ENCODE measurements at regions not wholly inside any gene's neighbourhood (a gene's known extent, or its start where the extent isn't known, plus 50 kb on each side); places are given as distances from the start of the nearest gene placed in this dataset.

GRCh38 chr12:76256904-76257303, 91.3 kb downstream of the BBS10 start:
- no peak for DNase-seq

- no peak for DNase-seq
These were observed 91.9 kb downstream of the BBS10 start for GRCh38 chr12:76256321-76256720.

DNA sequence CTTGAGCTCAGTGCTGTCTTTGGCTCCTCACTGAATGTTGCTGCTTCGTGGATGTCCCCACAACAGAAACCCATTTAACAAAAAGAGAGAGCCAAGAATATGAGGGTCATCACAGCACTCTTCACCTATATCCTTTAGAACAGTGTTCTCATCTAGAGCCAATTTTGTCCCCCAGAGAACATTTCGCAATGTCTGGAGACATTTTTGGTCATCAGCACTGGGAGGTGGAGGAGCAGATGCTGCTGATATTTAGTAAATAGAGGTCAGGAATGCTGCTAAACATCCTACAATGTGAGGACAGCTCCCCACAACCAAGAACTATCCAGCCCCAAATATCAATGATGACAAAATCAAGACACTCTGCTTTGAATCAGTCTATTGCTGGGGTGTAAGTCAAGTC, 92.5 kb downstream of the BBS10 start:
- DNase-seq: no peak

DNA sequence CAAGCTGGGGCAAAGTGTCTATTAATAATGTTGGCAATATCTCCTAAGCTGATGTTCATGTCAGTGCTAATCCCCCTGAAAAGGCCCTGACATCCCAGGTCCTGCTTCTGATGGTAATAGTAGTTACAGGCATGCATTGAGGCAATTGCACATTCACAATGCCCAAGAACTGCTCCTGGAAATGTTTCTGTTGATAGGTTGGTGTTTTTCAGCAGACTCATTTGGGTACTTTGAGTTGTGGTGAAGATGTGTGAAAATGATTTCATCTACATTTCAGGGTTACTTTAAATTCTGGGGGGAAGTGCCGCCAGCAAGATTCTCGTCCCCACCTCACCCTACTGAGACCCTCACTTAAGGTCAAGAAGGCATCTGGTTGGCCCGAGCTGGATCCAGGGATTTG, 92.9 kb downstream of the BBS10 start:
- no peak for DNase-seq

DNA sequence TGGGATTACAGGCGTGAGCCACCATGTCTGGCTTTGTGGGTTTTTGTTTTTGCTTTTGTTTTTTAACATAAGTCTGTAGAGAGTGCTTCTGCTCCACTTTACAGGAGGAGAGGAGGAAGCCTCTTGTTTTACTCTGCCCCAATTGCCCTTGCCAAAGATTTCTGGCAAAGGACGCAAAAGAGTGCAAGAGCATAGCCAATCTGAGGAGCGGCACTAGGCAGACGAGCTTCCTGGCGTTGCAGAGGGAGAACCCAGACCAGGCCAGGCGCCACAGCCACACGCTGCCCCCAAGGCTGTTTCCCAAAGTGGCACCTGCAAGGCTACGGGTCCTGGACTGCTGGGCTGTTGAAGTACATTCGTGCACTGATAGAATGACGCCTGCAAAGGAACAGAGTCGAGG, 96.2 kb downstream of the BBS10 start:
- no peak for DNase-seq

DNA sequence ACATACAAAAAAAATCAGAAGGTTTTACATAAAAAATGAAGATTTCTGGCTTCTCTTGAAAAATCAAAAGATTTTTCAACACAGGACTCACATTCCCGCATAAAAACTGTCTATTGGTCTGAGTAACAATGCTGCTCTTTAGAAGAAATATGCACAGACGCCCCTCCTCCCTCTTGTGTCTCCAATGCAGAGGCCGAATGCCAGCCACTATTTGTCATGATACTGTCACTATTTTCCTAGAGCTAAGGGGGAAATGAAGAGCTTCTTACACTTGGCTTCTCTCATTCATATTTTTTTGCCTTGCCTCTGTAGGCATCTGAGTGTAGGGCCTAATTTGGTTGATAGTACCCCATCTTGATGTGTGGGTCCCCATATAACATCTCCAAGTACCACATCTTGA, 98.0 kb downstream of the BBS10 start:
- DNase-seq: no peak

DNA sequence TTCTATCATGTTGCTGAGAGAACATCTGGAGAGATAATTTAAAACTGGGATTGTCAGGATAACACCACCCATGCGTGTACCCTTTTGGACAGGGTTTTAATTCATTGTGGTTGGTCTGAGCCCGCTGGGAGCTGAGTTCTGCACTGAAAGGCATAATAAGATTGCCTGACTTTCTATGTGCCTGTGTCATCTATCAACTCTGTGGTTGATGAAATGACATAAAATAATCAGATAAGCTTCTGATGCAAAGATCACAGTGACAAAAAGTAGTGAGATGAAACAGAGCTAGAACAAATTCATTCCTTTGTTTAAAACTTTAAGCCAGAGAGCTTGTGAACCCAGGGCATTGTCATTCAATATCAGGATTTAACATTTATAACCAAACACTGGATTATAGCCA, 98.7 kb downstream of the BBS10 start:
- DNase-seq: no peak

DNA sequence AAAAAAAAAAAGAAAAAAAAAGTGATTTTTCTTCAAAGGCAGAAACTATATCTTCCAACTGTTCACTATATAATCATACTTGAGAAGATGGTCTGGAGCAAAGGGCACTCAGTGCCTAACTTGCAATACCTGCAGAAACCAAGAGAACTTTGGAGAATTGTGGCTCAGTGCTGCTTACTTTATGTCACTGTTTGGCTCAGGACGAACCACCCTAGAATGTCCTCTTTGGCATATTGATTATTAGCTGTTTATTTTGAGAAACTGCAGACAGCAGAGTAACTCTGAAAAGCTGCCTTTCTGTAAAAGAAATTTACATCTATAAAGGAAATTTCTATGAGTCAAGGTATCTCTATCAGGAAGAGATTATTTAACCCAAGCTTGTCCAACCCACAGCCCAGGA, 100.2 kb downstream of the BBS10 start:
- no peak for DNase-seq

- DNase-seq: no peak
These were observed 101.1 kb downstream of the BBS10 start for GRCh38 chr12:76247026-76247646.

- DNase-seq: no peak
These were observed 101.6 kb downstream of the BBS10 start for GRCh38 chr12:76246611-76247010.

GRCh38 chr12:76244300-76244699, 103.9 kb downstream of the BBS10 start:
- no peak for DNase-seq

GRCh38 chr12:76242813-76243550, 105.2 kb downstream of the BBS10 start:
- no peak for DNase-seq

GRCh38 chr12:76241371-76241770, 106.8 kb downstream of the BBS10 start:
- no peak for DNase-seq

DNA sequence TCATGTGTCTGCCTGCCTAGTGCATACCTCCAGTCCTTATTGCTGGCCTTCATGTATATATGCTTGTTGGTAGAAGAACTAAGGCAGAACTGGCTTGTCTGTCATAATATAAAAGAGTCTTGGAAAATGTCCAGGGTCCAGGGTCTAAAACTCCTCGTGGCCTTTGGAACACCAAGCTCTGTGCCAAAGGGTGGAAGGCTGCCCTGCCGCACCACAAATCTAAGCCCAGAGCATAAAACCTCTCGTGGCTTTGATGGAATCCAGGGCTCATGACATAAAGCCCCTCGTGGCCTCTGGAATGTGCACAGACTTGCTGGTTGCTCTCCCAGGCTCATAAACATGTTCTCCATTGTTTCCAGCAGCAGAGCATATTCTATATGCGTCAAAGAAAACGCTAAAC, 107.9 kb downstream of the BBS10 start:
- no peak for DNase-seq

DNA sequence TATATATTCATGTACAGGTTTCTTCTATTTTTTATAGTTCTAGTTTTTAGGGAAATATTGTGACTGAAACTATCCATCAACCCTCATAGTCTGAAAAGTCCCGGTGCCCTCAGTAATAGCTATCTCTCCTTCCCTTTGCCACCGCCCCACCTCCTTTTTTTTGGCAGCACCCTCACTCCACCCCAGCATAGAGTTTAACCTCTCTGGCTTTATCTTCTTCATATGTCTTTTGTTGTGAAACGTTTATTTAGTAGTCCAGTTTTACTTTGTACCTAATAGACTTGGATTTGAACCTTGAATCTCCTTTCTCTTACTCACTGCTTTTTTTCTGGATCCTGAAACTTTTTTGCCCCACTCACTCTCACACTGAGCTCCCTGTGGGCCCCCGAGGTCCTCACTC, 109.5 kb downstream of the BBS10 start:
- no peak for DNase-seq

GRCh38 chr12:76237086-76237701, 111.0 kb downstream of the BBS10 start:
- DNase-seq: no peak

- no peak for DNase-seq
These were observed 111.6 kb downstream of the BBS10 start for GRCh38 chr12:76236640-76237039.

DNA sequence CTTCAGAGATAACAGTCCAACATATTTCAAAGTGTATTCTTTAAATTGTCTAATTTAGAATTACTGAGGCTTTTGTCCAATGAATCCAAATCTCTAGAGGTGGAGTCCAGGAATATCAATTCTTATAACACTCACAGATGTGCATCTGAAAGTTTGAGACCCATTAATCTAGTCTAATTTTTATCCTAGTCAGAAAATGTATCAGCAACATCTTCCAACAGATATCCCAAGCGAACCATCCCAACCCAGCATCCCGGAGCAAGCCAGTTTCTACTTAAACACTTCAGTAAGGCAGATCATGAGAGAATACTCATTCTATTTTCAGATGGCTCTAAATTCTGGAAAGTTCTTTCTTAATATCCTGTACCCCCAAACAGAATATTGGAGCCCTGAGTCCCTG, 113.5 kb downstream of the BBS10 start:
- no peak for DNase-seq

GRCh38 chr12:76232013-76232412, 116.2 kb downstream of the BBS10 start:
- no peak for DNase-seq

GRCh38 chr12:76226956-76227355, 121.3 kb downstream of the BBS10 start:
- DNase-seq: no peak

DNA sequence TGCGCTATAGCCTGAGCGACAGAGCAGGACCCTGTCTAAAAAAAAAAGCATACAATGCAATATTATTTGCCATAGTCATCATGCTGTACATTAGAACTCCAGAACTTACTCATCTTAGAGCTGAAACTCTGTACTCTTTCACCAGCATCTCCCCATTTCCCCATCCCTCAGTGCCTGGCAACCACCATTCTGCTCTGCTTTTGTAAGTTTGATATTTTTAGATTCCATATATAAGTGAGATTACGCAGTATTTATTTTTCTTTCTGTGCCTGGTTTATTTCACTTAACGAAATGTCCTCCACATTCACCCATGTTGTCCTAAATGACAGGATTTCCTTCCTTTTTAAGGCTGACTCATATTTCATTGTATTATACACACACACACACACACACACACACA, 121.8 kb downstream of the BBS10 start:
- DNase-seq: no peak

DNA sequence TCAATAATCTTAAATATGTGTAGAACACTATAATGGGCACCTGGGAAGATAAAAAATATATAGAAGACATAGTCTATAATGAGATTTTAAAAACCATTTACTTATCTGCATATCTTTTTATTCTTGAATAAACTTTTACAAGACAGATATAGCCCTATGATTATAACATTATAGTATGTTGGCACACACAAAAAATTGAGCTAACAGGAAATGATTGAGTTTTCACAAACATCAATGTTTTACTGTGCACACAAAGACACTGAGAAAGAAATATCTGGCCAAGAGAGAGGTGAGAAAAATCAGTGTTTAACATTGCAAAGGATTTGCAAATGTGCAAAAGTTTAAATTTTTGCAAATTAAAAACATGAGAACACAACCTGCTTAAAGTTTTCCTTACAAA, 124.3 kb downstream of the BBS10 start:
- no peak for DNase-seq

DNA sequence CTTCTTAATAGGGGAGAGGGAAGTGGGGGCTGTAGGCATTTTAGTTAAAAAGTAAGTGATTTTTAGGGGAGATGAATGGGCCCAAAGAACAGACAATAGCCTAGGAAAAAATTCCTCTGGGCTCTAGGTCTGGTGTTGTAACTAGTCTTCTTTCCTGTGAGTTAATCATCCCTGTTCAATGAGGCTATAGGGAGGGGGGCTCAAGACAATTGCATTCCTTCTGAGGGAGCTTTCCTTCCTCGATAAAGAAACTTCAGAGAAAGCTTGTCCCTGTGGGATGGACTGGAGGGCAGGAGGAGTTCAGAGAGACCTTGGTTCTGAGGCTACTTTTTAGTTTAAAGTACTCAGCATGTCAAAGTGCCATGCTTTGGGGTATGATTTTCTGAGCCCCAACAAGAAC, 127.2 kb downstream of the BBS10 start:
- no peak for DNase-seq

DNA sequence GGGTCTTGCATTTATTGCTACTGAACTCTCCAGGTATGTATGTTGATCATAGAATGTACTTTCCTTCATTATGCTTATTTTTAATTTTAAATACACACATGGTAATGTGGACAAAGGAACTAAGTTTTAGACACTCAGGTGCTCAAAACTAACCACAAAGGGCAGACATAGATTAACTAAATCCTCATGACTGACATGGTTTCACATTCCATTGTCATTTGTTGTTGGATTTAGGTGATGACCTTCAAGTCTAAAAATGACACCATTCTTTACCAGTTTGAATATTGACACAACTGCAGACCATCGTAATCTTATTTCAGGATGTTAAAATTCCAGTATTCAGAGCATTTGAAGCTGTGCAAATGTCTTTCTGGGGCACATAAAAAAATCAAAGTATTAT, 128.4 kb downstream of the BBS10 start:
- DNase-seq: no peak
